ENCODE measurements at regions not wholly inside any gene's neighbourhood (a gene's known extent, or its start where the extent isn't known, plus 50 kb on each side); places are given as distances from the start of the nearest gene placed in this dataset.

GRCh38 chr9:2570615-2571479 lies 50.7 kb upstream of the VLDLR start:
- TF ChIP-seq CTCF (IDR thresholded peaks at IDR 0.05) (no peak), POLR2A (IDR thresholded peaks at IDR 0.05) (no peak)
